ENCODE measurements at regions not wholly inside any gene's neighbourhood (a gene's known extent, or its start where the extent isn't known, plus 50 kb on each side); places are given as distances from the start of the nearest gene placed in this dataset.
A peak's percentile ranks its signal among the peaks of the same experiment; 100 is the strongest.
"Not testable (repeated sequence)": the region's sequence is repeated elsewhere in the genome, so short reads cannot be mapped to it uniquely, and the experiment has no call there.

GRCh38 chr12:19666070-19666469, 226.8 kb downstream of the AEBP2 start:
- no peak for DNase-seq (ENCODE audit: low spot score)

DNA sequence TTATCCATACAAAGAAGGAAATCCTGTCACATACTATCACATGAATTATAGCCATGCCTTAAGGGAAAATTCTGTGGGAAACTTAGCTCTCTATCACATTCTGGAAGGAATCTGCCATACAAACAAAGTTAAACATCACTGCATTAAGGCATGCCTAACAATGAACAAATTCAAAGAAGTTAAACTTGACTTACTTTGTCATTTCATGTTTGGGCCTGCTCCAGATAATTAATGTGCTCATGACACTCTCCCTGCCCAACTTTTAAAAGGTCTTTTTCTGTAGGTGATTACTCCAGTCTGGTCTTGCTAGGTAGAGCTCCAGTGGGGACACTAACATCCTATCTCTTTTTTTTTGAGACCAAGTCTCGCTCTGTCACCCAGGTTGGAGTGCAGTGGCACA, 230.5 kb downstream of the AEBP2 start:
- DNase-seq (ENCODE audit: low spot score), result no peak

DNA sequence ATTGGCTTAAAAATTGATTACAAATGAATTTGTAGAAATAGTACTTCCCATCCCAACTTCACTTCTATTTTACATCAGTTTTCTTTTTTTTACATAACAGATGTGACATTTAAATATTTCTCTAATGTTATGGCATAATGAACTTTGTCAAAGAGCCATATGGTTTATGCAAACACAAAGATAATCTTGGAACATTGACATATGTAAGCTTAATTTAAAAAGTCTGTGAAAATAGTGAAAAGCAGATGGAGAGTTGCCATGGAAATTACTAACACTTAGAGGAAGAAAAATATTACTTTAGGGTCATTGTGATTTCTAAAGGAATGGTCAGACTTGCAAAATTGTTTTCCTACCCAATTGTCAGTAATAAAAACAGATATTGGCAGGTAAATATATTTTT, 232.4 kb downstream of the AEBP2 start:
- DNase-seq (ENCODE audit: low spot score), result no peak

DNA sequence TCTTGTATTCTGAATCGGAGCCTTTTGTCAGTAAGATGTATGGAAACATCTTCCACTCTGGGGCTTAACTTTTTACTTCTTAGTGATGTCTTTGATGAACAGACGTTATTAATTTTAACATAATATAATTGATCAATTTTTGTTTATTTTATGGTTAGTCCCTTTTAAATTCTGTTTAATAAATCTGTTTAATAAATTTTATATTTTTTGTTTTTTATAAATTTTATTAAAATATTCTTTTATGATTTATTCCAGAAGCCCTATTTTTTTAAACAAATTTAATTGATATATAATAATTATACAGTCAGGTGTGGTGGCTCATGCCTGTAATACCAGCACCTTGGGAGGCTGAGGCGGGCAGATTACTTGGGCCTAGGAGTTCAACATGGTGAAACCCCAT, 235.1 kb downstream of the AEBP2 start:
- no peak for DNase-seq (ENCODE audit: low spot score)

DNA sequence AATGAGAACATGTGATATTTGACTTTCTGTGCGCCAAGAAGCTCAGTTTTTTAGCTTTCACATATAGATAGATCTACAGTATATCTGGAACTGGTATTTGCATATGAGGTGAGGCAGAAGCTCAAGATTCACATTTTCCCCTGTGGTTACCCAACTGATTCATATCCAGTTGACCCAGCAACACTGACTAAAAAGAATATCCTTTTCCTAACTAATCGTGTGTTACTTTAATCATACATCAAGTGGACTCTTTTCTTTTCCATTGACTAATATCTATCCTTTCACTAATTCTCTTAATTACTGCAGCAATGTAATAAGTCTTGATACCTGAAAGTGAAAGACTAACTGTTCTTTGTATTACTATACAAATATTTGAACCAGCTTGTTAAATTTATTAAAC, 236.1 kb downstream of the AEBP2 start:
- DNase-seq (ENCODE audit: low spot score), result no peak

GRCh38 chr12:19678501-19678900, 239.2 kb downstream of the AEBP2 start:
- not testable (repeated sequence) for DNase-seq (ENCODE audit: low spot score)

DNA sequence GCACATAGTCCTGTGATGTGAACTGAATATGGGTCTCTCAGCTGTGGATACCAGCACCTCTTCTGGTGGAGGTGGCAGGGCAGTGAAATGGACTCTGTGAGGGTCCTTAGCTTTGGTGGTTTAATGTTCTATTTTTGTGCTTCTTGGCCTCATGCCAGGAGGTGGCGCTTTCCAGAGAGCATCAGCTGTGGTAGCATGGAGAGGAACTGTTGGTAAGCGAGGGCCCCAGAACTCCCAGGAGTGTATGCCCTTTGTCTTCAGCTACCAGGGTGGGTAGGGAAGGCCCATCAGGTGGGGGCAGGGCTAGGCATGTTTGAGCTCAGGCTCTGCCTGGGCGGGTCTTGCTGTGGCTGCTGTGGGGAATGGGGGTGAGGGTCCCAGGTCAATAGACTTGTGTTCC, 241.7 kb downstream of the AEBP2 start:
- no peak for DNase-seq (ENCODE audit: low spot score)

- peak; percentile 49 for DNase-seq (ENCODE audit: low spot score)
Measured at GRCh38 chr12:19683178-19683927, 244.1 kb downstream of the AEBP2 start.

DNA sequence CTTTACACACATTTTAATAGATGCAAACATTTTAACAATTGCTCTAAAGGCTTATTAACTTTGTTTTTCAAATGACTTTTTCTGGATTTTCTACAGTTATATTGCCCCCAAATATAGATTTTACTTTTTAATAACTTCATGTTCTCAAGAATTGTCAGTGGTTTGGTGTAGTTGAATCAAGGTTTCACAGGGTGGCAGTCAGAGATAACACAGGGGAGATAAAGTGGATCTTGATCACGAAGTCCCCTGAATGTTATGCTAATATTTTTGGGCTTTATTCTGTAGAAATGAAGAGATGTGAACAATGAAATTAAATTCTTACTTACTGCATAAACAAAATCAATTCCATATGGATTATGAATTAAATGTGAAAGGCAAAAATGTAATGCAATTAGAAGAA, 248.1 kb downstream of the AEBP2 start:
- DNase-seq (ENCODE audit: low spot score), result no peak

- no peak for DNase-seq (ENCODE audit: low spot score)
Measured at GRCh38 chr12:19688532-19688931, 249.2 kb downstream of the AEBP2 start.

DNA sequence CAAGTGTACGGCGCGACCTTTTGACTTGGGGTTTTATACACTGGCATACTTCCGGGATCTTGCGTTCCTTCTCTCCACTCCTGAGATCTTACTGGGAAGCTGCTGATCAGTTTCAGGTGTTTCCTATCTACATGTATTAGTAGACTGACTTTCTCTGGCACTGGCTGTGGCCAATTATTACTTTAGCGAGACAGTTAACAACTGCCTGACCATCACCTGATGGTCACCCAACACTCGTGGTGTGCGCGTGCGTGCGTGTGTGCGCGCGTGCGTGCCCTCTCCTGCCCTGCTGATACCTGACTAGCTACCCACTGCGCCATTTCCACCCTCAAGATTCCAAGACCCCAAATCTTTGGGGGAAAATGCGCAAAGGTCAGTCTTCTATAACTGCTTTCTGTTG, 249.9 kb downstream of the AEBP2 start:
- DNase-seq (ENCODE audit: low spot score), result no peak

DNA sequence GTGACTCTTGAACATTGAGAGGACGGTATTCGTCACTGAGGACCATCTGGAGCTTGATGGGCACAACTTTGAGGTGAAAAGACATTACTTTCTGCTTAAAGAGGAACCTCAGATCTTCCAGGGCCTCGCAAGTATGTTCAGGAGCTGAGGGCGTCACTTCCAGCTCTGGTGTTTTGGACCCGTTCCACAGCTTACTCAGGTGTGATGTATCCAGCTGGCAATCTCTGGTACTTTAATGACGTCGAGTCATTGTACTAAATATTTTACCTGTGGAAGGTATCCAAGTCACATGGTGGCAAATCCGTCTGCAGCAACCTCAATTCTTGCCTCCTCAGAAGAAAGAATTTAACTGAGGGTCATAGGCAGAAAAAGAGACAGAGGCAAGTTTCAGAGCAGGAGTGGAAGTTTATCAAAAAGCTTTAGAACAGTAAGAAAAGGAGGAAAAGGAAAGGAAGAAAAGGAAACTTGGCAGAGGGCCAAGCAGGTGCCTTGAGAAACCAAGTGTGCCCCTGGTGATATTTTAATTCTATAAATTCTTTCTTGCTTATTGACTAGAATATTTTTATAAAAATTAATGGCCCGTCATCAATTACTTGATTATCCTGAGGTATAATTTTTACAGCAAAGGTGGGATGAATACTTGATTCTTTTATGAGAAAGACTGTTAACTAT, 250.6 kb downstream of the AEBP2 start:
- DNase-seq (ENCODE audit: low spot score), result no peak

- DNase-seq (ENCODE audit: low spot score), result no peak
Measured at GRCh38 chr12:19692091-19692490, 252.8 kb downstream of the AEBP2 start.

DNA sequence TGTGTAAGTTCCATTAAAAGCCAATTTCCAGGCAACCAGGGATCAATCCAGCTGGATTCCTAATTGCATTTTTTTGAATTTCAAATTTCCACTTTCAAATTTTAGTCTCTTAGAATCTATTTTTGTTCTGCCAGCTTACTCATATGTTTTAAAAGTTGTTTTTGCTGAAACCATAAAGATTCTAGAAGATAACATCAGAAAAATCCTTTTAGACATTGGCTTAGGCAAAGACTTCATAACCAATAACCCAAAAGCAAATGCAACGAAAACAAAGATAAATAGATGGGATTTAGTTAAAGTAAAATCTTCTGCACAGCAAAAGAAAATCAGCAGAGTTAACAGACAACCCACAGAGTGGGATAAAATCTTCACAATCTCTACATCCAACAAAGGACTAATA, 253.3 kb downstream of the AEBP2 start:
- no peak for DNase-seq (ENCODE audit: low spot score)

DNA sequence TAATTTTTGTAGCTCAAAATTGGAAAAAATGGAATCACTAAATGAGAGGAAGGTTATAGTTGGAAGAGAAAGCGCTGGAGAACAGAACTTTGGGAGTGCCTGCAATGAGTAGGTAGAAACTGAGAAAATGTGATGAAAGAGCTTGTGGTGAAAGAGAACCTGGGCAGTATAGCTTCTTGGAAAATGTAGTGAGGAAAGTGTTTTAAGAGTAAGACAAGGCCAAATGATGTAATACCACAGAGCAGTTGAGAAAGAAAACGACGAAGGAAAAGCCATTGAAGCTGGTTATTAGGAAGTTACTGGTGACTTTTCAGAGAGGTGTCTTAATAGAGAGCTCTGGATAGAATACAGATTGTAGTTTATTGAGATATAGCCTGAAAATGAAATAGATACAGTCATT, 255.3 kb downstream of the AEBP2 start:
- DNase-seq (ENCODE audit: low spot score), result no peak

GRCh38 chr12:19695244-19696098, 256.2 kb downstream of the AEBP2 start:
- no peak for DNase-seq (ENCODE audit: low spot score)

DNA sequence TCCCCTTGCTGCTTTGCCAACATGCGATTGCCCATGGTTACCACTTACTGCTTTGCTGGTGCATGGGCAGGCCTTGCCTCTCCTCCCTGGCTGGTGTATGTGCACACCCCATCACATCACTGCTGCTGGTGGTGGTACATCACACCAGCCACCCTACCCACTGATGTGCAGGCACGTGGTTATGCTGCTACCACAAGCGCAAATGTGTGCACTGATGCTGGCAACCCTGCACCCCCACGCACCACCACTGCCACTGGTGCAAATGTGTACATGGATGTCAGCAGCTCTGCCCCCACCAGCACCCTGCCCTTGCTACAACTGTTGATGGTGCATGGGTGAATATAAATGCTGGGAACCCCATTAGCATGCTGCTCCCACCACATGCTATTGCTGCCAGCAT, 261.7 kb downstream of the AEBP2 start:
- DNase-seq (ENCODE audit: low spot score), result no peak

DNA sequence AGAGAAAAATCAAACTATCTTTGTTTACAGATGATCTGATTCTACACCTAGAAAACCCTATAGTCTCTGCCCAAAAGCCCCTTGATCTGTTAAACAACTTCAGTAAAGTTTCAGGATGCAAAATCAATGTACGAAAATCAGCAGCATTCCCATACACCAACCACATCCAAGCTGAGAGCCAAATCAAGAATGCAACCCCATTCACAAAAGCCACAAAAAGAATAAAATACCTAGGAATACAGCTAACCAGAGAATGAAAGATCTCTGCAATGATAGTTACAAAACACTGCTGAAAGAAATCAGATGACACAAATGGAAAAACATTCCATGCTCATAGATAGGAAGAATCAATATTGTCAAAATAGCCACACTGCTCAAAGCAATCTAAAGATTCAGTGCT, 265.7 kb downstream of the AEBP2 start:
- no peak for DNase-seq (ENCODE audit: low spot score)

DNA sequence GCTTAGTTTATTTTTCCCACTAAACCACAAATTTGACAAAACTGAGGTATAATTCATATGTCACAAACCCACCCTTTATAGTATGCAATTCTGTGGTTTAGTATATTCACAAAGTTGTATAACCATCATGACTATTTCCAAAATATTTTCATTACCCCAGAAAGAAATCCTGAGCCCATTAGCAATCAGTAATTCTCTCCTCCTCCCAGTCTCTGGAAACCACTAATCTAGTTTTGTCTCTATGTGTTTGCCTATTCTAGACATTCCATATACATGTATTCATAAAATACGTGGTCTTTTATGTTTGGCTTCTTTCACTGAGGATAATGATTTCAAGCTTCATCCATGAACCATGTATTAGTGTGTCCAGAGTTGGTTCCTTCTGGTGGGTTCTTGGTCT, 267.6 kb downstream of the AEBP2 start:
- no peak for DNase-seq (ENCODE audit: low spot score)

- no peak for DNase-seq (ENCODE audit: low spot score)
Measured at GRCh38 chr12:19707948-19708409, 268.7 kb downstream of the AEBP2 start.

- DNase-seq (ENCODE audit: low spot score), result no peak
Measured at GRCh38 chr12:19709889-19710288, 270.6 kb downstream of the AEBP2 start.

DNA sequence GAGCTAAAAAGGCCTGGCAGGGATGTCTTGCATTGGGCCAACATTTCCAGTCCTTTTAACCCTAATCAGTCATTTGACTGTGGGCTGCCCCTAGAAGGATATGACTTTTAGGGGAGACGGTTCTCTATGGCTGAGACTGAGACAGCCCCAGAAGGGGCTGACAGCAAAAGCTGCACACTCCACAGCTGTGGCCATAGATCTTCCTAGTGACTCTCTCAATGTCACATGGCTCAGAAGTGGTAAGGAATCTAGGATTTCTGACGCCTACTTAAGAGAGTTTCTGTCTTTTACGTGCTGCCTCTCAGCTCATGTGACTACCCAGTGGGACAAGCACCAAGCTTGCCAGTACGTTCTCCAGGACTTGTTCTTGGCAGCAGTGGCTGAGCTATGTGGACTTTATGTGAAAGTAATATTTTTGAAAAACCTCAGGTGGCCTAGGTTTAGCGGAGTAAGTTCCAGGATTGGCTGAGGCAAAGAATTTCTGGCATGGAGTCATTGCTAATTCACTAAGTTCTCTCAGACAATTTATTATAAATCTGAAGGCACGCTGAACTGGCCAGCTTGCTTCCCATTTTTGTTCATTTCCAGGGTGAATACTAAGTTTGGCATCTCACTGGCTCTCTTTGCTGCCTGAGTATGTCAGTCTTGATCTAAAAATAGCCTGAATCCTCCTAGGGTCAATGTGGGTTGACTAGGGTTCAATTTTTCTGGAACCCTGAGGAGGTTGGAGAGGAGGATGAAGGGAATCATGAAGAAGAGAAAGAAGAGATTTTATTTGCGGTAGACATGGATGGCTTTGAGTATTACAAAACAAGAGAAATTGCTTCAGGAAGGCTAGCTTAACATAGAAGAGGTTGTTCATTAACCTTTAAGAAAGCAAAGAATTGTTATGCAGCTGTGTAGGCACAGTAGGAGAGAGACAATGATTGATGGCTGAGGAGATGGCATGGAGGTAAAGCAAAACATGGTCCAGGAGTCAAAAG, 271.8 kb downstream of the AEBP2 start:
- no peak for DNase-seq (ENCODE audit: low spot score)

All from AG08395 (cell line).